ENCODE measurements at regions not wholly inside any gene's neighbourhood (a gene's known extent, or its start where the extent isn't known, plus 50 kb on each side); places are given as distances from the start of the nearest gene placed in this dataset.

DNA sequence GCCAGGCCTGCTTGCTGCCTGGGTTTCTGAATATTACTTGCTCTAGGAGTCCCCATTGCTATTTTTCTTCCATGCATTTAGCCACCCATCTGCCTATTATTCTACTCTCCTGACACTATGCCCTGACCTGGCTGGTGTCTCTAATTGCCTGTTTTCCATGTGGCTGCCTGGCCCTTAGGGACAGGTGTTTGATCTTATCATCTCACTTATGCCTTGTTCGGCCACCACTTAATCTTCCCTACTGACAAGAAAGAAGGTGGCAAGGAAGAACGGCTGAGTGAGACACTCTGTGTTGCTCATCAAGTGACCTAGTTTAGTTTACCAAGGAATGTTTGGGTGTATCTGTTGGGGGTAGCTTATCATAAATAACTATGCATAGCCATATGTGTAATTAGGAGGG lies 50.4 kb upstream of the RAPH1 start:
- Mint-ChIP-seq H3K36me3 (ENCODE audit: low read depth, unreplicated experiment) (peaks cover 3% of the 10 kb centered on the region), H3K9me3 (ENCODE audit: unreplicated experiment) (no peaks in the 10 kb centered on the region), H3K27ac (ENCODE audit: unreplicated experiment) (no peak overlapping the region), H3K4me3 (ENCODE audit: unreplicated experiment) (no peak overlapping the region), H3K4me1 (ENCODE audit: unreplicated experiment) (no peaks in the 10 kb centered on the region), H3K27me3 (ENCODE audit: unreplicated experiment) (no peaks in the 10 kb centered on the region)
- no peak for TF ChIP-seq CTCF (IDR thresholded peaks at IDR 0.05; ENCODE audit: unreplicated experiment)
- no peak for DNase-seq (ENCODE audit: low spot score)

- Mint-ChIP-seq H3K36me3 (ENCODE audit: low read depth, unreplicated experiment) (peaks cover 3% of the 10 kb centered on the region), H3K4me3 (ENCODE audit: unreplicated experiment) (no peak overlapping the region), H3K27me3 (ENCODE audit: unreplicated experiment) (no peaks in the 10 kb centered on the region), H3K9me3 (ENCODE audit: unreplicated experiment) (no peaks in the 10 kb centered on the region), H3K4me1 (ENCODE audit: unreplicated experiment) (no peaks in the 10 kb centered on the region), H3K27ac (ENCODE audit: unreplicated experiment) (no peak overlapping the region)
- DNase-seq (ENCODE audit: low spot score) = no peak
- no peak for TF ChIP-seq CTCF (IDR thresholded peaks at IDR 0.05; ENCODE audit: unreplicated experiment)
Observed at GRCh38 chr2:203586206-203586605, 51.1 kb upstream of the RAPH1 start.

GRCh38 chr2:203586696-203587095 lies 51.6 kb upstream of the RAPH1 start:
- no peaks in the 10 kb centered on the region for H3K9me3 Mint-ChIP-seq (ENCODE audit: unreplicated experiment)
- H3K27ac Mint-ChIP-seq (ENCODE audit: unreplicated experiment) = no peak overlapping the region
- peaks cover 3% of the 10 kb centered on the region for H3K36me3 Mint-ChIP-seq (ENCODE audit: low read depth, unreplicated experiment)
- no peaks in the 10 kb centered on the region for H3K27me3 Mint-ChIP-seq (ENCODE audit: unreplicated experiment)
- no peaks in the 10 kb centered on the region for H3K4me1 Mint-ChIP-seq (ENCODE audit: unreplicated experiment)
- no peak for DNase-seq (ENCODE audit: low spot score)
- no peak overlapping the region for H3K4me3 Mint-ChIP-seq (ENCODE audit: unreplicated experiment)
- no peak for TF ChIP-seq CTCF (IDR thresholded peaks at IDR 0.05; ENCODE audit: unreplicated experiment)

- Mint-ChIP-seq H3K27me3 (ENCODE audit: unreplicated experiment) (peaks cover 2% of the 10 kb centered on the region), H3K4me1 (ENCODE audit: unreplicated experiment) (no peaks in the 10 kb centered on the region), H3K9me3 (ENCODE audit: unreplicated experiment) (no peaks in the 10 kb centered on the region), H3K36me3 (ENCODE audit: low read depth, unreplicated experiment) (peaks cover 3% of the 10 kb centered on the region), H3K27ac (ENCODE audit: unreplicated experiment) (no peak overlapping the region), H3K4me3 (ENCODE audit: unreplicated experiment) (no peak overlapping the region)
- no peak for TF ChIP-seq CTCF (IDR thresholded peaks at IDR 0.05; ENCODE audit: unreplicated experiment)
- no peak for DNase-seq (ENCODE audit: low spot score)
Observed at GRCh38 chr2:203590496-203590895, 55.4 kb upstream of the RAPH1 start.

- Mint-ChIP-seq H3K4me3 (ENCODE audit: unreplicated experiment) (no peak overlapping the region), H3K4me1 (ENCODE audit: unreplicated experiment) (no peaks in the 10 kb centered on the region), H3K27ac (ENCODE audit: unreplicated experiment) (no peak overlapping the region), H3K27me3 (ENCODE audit: unreplicated experiment) (peaks cover 2% of the 10 kb centered on the region), H3K36me3 (ENCODE audit: low read depth, unreplicated experiment) (peaks cover 3% of the 10 kb centered on the region), H3K9me3 (ENCODE audit: unreplicated experiment) (no peaks in the 10 kb centered on the region)
- DNase-seq (ENCODE audit: low spot score) = no peak
- TF ChIP-seq CTCF (IDR thresholded peaks at IDR 0.05; ENCODE audit: unreplicated experiment) = no peak
Observed at GRCh38 chr2:203591642-203592041, 56.5 kb upstream of the RAPH1 start.
